ENCODE measurements at regions not wholly inside any gene's neighbourhood (a gene's known extent, or its start where the extent isn't known, plus 50 kb on each side); places are given as distances from the start of the nearest gene placed in this dataset.

DNA sequence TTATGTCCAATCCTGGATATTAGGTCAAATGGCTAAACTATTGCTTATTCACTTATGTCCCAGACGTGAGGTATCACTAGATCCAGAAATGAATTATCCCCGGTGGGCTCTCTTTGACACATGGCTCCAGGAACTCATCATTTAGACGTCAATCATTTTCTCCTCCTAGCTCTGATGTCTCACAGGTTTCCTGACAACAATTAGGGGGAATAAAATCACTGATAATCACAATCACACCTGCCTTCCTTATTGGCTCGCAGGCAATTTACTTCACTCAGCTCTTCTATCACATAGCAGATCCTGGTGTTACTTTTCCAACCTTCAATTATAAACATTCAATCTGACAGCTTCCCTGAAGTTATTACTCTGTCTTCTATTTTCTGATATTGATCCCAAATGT is 634.0 kb upstream of the TENM4 start:
- DNase-seq = no peak

GRCh38 chr11:80066291-80066690 is 625.5 kb upstream of the TENM4 start:
- DNase-seq = no peak

DNA sequence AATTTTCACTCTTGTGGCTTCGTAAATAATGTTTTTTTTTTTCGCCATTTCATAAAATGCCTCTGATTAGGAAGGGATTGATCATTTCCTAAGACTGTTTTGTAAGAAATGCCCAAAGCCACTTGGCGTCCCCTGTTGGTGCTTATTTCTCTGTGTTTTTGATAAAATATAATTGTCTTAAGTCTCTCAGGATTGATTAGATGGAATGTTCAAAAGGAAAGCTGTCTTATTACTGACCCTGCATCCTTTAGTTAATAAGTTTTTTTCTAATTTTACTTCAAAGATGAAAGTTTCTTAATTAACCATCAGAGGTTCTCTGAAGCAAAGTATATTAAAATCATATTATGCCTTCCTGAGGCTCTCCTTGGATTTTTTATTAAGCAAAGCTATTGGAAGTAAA is 624.3 kb upstream of the TENM4 start:
- DNase-seq = no peak

- DNase-seq = no peak
Measured at GRCh38 chr11:80061056-80061455, 620.2 kb upstream of the TENM4 start.

DNA sequence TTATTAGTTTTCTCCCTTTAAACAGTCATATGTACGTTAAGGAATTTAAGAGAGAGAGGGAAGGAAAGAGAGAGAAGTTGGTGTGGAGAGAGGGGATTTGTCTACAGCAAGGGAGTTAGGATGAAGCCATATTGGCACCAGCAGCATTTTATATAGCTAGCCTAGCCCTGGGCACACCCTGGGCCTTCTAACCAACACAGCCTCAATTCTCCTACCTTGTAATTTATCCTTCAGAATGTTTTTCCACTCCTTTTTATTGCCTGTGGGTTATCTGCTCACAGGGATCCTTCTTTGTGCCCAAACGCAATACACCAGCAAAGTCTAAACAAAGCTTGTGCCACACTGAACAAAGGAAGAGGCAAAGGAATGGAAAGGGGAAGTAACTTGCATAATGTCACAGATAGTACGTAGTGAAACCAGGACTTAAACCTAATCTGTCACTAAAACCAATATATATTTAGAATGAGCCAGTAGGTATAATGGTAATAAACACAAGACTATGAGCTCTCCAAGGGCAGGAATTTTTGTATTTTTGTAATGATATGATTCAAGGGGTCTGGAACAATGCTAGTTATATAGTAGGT is 613.8 kb upstream of the TENM4 start:
- no peak for DNase-seq

- DNase-seq = no peak
Measured at GRCh38 chr11:80048513-80048912, 607.7 kb upstream of the TENM4 start.

- no peak for DNase-seq
Measured at GRCh38 chr11:80041136-80042000, 600.5 kb upstream of the TENM4 start.

- peak; percentile 15 for DNase-seq
Measured at GRCh38 chr11:80034801-80035200, 594.0 kb upstream of the TENM4 start.

GRCh38 chr11:80031014-80031600 is 590.3 kb upstream of the TENM4 start:
- no peak for DNase-seq

GRCh38 chr11:80028998-80029397 is 588.2 kb upstream of the TENM4 start:
- no peak for DNase-seq

GRCh38 chr11:80024119-80024518 is 583.3 kb upstream of the TENM4 start:
- no peak for DNase-seq

- peak; percentile 4 for DNase-seq
Measured at GRCh38 chr11:80023386-80023785, 582.6 kb upstream of the TENM4 start.

GRCh38 chr11:80010536-80010935 is 569.7 kb upstream of the TENM4 start:
- DNase-seq = no peak

GRCh38 chr11:80009081-80009480 is 568.3 kb upstream of the TENM4 start:
- DNase-seq = no peak

GRCh38 chr11:80007616-80008015 is 566.8 kb upstream of the TENM4 start:
- peak; percentile 45 for DNase-seq

DNA sequence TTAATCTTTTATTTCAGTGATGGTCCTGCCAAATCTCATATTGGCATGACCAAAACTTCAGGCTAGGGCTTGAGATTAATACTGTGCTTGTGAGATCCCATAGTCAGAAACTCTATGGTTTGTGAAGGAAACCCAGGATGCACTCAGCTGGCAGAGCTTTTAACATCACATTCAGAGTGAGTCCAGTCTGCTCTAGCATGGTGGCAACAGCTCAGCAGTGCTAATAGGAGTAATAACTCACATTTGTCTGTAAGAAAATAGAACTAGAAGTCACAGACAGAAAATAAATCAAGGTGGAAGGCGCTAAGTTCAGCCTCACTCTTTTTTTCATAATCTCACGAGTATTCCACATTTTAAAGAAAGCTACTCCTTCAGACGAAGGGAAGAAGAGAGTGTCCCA is 549.3 kb upstream of the TENM4 start:
- DNase-seq = no peak

DNA sequence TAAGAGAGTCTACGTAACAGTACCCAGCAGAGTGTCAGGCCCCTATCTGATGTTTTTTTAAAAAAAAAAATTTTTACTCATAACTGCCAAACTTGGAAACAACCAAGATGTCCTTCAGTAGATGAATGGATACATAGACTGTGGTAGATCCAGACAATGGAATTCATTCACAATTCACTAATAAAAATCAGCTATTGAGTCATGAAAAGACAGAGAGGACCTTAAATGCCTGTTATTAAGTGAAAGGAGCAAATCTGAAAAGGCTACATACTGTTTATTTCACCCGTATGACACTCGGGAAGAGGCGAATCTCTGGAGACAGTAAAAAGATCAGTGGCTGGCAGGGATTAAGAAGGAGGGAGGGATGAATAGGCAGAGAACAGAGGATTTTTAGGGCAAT is 541.4 kb upstream of the TENM4 start:
- DNase-seq = no peak

DNA sequence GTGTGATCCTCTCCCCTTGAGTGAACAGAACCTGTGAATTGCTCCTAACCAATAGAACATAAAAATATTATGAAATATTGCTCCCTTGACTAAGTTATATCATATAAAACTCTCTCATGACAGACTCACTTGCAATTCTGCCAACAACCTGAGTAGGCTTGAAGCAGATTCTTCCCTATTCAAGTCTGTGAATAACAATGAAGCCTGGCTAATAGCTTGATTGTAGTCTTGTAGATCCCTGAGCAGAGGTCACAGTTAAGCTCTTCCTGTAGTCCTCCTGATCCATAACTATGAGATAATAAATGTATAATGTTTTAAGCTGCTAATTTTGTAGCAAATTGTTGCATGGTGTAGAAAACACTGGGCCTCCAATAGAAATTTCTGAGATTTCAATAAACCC is 540.1 kb upstream of the TENM4 start:
- DNase-seq = no peak

DNA sequence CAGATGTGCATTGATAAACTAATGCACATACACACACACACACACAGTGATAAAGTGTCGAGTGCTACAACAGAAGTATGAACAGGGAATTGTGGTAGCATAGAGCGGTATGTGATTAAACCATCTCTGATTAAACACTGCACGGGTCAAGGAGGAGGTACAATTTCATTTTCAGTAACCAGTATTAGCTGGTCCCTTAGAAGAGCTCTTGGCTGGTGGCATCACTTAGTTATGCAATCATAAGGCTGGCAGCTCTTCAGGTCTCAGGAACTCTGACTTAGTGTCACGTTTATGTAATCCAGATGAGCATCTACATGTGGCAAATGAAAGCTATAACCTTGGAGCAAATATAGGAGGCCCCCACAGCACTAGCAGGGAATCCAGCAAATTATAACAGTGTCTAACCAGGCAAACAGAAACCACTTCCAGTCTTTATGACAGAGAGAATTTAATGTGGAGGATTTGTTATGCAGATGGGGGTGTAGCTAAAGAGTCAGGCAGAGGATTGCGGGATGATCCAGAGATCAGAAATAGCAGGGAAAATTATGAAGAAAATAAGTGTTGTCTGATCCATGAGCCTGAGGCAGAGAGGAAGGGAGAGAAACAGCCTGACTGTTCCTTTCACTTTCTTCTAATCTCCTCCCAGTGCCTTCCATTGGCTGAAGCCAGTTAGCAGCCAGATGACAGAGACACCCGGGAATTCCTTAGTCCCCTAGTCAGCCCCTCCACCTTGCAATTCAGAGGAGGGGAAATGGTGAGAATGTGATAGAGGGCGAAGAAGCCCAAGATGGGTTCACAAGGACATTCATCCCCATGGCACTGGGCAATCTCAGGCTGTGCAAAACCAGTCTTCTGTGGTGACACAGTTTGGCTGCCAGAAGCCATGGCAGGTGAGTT is 533.1 kb upstream of the TENM4 start:
- DNase-seq = no peak

DNA sequence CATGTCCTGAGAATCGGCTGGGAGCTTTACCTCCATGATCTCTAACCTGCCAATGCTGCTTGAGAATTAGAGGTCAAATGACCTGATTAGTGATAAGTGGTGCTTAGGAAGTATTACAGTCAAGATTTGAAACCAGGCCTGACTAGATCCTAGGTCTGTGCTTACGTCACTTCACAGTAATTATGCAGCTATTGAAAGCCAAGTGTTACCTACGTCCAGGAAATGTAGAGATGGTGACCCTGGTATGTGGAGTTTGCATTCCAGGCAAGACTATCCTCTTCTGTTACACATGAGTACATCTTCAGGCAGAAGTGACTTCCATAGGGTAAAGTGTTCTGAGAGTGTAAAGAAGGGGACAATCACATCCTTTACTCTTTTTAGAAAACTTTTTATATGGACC is 530.4 kb upstream of the TENM4 start:
- peak; percentile 19 for DNase-seq

GRCh38 chr11:79966592-79966991 is 525.8 kb upstream of the TENM4 start:
- no peak for DNase-seq

GRCh38 chr11:79963856-79964645 is 523.2 kb upstream of the TENM4 start:
- DNase-seq = no peak
